Activated CD8-positive, alpha-beta memory T cell treated with anti-CD3 and anti-CD28 coated beads, Interleukin-2, amount 50 U/mL, for 24 hours (primary cell): ENCODE measurements at regions not wholly inside any gene's neighbourhood (a gene's known extent, or its start where the extent isn't known, plus 50 kb on each side); places are given as distances from the start of the nearest gene placed in this dataset.
"Not testable (repeated sequence)": the region's sequence is repeated elsewhere in the genome, so short reads cannot be mapped to it uniquely, and the experiment has no call there.

Experiments
- DNase-seq: peaks from one replicate; pipeline ENCODE4 v3.0.0-alpha.2; 2020; ENCODE audit errors: extremely low read depth

DNA sequence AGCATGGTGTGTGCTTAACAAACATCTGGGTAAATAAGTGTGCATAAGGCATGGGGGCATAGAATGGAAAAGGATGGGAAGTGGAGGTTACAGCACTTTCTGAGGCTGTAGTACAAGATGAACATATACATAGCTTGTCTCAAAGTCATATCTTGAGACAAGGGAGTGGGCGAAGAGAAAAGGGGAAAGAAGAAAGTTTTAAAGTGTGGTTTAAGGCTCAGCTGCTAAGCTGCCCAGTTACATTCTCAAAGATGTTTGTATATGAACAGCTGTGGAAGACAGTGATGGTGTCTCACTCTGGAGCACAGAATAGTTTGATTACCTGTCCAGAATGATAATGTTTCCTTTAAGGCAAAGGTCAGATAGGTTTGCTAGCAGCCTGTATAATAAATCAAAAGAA is 61.9 kb upstream of the LANCL2 start:
- DNase-seq, result no peak

DNA sequence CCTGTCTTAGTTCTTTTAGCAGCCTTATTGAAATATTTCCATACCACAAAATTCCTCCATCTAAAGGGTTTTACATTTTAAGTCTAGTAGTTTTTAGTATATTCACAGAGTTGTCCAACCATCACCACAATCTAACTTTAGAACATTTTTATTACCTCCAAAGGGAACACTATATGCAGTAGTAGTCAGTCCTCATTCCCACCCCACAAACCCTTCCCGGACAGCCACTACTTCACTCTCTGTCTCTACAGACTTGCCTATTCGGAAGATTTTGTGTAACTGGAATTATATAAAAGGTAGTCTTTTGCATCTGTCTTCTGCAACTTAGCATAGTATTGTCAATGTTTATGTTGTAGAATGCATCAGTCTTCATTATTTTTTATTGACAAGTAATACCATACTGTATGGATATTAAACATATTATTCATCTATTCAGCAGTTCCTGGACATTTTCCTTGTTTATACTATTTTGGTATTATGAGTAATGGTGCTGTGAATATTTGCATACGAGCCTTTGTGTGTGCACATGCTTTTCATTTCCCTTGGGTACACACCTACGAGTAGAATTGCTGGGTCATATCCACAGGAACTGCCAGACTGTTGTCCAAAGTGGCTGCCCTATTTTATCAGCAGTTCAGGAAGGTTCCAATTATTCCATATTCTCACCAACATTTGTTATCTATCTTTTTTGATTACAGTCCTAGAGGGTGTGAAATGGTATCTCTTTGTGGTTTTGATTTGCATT is 60.9 kb upstream of the LANCL2 start:
- DNase-seq, result no peak

DNA sequence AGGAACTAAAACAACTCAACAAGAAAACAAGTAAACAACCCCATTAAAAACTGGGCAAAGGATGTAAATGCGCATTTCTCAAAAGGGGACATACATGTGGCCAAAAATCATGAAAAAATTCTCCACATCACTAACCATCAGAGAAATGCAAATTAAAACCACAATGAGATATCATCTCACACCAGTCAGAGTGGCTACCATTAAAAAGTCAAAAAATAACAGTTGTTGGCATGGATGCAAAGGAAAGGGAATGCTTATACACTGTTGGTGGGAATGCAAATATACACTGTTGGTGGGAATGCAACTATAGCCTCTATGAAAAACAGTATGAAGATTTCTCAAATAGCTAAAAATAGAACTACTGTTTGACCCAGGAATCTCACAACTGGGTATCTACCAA is 60.0 kb upstream of the LANCL2 start:
- DNase-seq, result no peak

DNA sequence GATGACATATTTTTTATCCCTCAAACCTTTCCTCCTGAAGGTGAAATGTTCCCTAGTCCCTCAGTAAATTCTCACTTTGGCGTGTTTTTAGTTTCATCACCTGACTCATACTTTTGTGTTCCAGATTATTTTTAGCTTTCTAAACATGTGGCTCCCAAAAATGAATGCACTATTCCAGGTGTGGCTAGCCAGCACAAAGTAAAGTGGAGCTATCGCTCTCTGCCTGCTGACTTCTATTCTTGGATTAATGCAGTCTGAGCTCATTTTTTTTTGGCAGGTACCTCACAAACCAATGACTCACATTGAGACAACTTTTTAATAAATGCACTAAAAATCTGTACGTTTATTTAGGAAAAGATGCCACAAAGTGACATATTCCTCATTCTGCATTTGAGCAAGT is 58.8 kb upstream of the LANCL2 start:
- DNase-seq, result no peak

DNA sequence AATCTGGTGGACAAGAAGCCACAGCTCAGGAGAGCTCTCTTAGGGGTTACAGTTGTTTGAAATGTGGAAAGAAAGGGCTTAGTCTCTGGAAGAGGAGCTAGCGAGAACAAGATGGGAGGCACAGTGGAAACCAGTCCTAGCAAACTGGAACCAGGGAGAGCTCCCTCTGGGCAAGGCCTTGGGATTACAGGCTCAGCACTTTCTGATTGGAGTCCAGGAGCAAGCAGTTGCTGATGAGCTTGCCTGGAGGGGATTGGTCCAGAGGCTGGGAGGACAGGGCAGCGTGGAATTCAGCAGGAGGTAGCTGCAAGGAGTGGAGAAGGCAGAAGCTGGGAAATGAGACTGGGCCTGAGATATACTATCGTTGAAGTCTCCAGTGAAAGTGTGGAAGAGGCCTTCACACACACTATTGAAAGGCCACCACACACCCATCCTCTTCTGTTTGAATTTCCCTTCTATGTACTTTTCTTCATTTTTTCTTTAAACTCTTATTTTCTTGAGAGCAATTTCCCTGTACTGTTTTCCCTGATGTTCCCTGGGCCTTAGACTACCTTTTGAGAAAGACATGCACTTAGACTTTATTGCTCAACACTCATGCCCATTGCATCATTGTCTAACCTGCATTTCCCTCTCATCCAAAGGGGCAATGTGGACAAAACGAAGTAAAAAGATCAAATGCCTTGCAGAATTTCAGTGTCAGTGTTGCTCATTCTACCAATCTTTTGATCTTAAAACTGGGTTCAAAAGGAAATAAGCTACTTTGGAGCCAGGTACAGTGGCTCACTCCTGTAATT is 57.8 kb upstream of the LANCL2 start:
- no peak for DNase-seq

DNA sequence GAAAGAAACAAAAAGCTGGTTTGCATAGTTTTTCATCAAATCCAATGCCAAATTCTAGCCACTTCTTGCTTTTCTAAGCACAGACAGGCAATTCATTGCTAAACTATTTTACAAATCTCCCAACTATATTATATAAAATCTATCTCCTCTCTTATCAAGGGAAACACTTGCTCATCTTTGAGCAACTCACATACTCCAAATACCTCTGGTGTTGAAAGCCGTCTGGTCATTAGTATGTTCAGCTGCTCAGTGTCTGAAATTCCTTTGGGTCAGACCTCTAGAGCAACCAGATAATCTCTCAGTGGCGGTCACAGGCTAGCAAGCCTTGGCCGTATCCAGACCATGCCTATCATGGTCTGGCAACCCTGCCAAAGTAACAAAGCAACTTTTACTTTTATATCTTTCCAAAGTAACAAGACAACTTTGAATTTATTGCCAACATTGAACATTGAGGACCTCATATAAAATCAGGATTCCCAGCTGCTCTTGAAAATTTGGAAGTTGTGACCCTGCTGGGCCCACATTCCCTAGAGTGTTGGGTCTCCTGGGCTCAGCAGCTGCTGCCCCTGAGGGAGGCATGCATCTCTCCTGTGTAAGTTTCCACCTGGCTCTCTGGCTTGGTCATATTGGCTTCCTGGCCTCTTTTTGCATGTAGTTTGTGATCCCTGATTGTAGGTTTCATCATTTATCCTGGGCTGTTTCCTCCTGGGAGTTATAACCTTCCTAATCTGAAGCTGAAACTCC is 56.8 kb upstream of the LANCL2 start:
- no peak for DNase-seq

DNA sequence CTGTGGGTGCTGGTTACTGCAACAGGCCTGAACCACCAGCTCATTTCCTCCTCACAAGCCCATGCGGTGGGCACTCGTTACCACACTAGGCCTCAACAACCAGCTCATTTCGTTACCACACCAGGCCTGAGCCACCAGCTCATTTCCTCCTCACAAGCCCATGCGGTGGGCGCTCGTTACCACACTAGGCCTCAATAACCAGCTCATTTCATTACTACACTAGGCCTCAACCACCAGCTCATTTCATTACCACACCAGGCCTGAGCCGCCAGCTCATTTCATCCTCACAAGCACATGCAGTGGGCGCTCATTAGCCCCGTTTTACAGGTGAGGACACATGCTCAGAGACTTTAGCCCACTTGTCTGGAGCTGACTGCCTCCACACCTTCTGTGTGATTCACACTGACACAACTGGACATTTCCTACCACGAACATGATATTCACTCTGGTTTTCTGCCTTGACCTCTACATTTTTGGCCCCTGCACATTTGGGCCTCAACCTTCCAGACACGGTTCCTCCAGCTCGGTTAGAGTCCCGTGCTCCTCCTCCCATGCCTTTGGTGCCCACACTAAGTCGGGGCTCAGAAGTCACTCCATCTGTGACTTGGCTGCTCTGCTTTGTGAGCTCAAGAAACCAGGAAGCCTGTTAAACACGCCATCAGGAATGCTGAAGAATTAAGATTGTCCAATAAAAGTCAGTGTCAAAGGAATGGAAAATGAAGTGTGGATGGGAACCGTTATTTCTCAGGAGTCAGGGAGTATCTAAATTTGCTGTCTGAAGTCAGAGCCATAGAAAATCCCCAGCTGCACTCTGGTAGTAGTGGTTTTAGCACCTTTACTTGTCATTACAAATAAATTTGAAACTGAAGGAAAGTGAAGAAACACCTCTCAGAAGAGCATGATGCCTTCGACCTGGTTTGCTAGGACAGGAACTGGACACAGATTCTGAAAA is 55.8 kb upstream of the LANCL2 start:
- peak; percentile 39 for DNase-seq

DNA sequence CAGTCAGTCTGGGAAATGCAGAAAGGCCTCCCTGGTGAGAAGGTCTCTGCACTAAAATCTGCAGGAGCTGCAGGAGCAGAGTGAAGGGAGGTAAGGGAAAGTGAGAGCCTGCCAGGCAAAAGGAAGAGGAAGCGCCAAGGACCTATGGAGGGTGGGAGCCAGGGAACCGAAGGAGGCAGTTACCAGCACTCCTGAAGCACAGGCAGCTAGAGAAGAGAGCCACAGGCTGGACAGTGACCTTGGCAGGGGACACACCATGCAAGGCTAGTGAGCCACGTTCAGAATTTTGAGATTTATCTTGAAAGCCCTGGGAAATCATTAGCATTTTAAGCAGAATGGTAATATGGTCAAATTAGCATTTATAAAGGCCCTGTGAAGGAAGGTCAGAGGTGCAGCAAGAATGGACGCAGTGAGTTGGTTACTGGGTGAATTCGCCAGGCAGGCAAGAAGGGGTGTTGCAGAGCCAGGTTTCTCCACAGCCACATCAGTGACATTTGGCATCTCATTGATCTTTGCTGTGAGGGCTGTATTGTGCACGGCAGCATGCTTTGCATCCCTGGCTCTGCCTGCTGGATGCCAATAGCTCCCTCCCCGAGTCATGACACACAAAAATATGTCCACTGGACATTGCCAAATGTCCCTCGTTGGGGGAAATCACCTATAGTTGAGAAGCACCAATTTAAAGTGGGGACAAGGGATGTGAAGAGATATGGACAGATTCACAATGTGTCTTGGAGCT is 54.7 kb upstream of the LANCL2 start:
- DNase-seq, result no peak

DNA sequence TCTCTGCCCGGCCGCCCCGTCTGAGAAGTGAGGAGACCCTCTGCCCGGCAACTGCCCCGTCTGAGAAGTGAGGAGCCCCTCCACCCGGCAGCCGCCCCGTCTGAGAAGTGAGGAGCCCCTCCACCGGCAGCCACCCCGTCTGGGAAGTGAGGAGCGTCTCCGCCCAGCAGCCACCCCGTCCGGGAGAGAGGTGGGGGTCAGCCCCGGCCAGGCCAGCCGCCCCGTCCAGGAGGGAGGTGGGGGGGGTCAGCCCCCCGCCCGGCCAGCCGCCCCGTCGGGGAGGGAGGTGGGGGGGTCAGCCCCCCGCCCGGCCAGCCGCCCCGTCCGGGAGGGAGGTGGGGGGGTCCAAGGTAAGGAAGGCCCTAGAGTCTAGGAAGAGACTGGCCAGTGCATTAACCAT is 53.2 kb upstream of the LANCL2 start:
- DNase-seq, result not testable (repeated sequence)

DNA sequence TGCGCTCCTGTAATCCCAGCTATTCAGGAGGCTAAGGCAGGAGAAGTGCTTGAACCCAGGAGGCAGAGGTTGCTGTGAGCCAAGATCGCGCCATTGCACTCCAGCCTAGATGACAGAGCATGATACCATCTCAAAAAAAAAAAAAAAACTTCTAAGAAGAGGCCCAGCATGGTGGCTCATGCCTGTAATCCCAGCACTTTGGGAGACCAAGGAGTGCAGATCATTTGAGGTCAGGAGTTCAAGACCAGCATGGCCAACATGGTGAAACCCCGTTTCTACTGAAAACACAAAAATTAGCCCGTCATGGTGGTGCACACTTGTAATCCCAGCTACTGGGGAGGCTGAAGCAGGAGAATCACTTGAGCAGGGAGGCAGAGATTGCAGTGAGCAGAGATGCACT is 51.5 kb upstream of the LANCL2 start:
- DNase-seq, result not testable (repeated sequence)

DNA sequence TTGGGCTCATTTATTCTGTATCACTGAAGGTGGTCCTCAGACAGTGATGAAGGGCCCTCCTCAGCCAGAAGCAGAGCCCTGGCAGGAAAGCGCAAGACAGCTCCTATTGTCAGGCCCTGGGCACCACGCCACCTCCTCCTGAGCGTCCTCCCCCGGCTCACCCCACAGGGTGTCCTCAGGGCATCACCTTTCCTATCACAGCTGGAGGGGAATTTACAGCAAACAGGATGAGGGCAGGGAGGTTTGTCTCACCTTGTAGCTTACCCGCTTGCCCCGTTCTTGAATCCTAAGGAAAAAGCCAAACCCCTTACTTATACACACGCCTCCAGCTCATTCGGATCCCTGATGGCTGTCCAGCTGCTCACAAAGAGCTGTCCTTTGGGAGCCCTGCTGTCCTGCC is 50.2 kb upstream of the LANCL2 start:
- DNase-seq, result no peak
